WI38 (cell line): ENCODE measurements at regions not wholly inside any gene's neighbourhood (a gene's known extent, or its start where the extent isn't known, plus 50 kb on each side); places are given as distances from the start of the nearest gene placed in this dataset.

ENCODE experiments used
- H3K4me3 ChIP-seq: 2 replicates; pipeline ENCODE4 v1.5.1; 2011; ENCODE audit warnings: low read depth, mild to moderate bottlenecking, control low read depth, low read length
- CTCF ChIP-seq: IDR thresholded peaks from 2 replicates; pipeline ENCODE4 v1.5.1; 2012; ENCODE audit warnings: low read depth, mild to moderate bottlenecking, control low read depth, low read length

- TF ChIP-seq CTCF = no peak
- H3K4me3 ChIP-seq = no peak overlapping the region
Observed at GRCh38 chr14:54322246-54322645, 74.6 kb upstream of the CDKN3 start.

GRCh38 chr14:54322701-54323337, 74.0 kb upstream of the CDKN3 start:
- no peak for TF ChIP-seq CTCF
- no peak overlapping the region for H3K4me3 ChIP-seq

GRCh38 chr14:54325766-54326165, 71.0 kb upstream of the CDKN3 start:
- no peak for TF ChIP-seq CTCF
- no peak overlapping the region for H3K4me3 ChIP-seq

GRCh38 chr14:54329082-54329695, 67.6 kb upstream of the CDKN3 start:
- H3K4me3 ChIP-seq = no peak overlapping the region
- peak; percentile 78 for TF ChIP-seq CTCF

GRCh38 chr14:54330876-54331275, 65.9 kb upstream of the CDKN3 start:
- no peak for TF ChIP-seq CTCF
- H3K4me3 ChIP-seq = no peak overlapping the region

GRCh38 chr14:54331516-54331915, 65.3 kb upstream of the CDKN3 start:
- no peak for TF ChIP-seq CTCF
- H3K4me3 ChIP-seq = no peak overlapping the region

GRCh38 chr14:54332490-54332889, 64.3 kb upstream of the CDKN3 start:
- no peak for TF ChIP-seq CTCF
- no peak overlapping the region for H3K4me3 ChIP-seq
